ENCODE measurements at regions not wholly inside any gene's neighbourhood (a gene's known extent, or its start where the extent isn't known, plus 50 kb on each side); places are given as distances from the start of the nearest gene placed in this dataset.

DNA sequence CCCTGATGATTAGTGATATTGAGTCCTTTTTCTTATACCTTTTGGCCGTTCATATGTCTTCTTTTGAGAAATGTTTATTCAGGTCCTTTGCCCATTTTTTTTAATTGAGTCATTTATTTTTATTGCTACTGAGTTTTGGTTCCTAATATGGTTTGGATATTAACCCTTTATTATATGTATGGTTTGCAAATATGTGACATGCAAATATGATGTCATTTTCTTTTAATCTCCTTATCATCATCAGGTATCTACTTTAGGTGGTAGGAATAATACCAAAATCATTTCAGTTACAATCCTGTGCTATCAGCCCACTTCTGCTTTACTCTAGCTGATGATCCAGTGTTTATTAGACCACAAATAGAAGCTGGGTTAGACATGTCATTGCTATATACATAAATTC lies 102.3 kb upstream of the TRPC7 start:
- Histone ChIP-seq H3K4me1 (no peaks in the 10 kb centered on the region), H3K4me3 (ENCODE audit: low read depth, low read length) (no peak overlapping the region), H3K36me3 (ENCODE audit: control insufficient read depth, insufficient read depth, low read length) (no peaks in the 10 kb centered on the region), H3K9me3 (no peaks in the 10 kb centered on the region), H3K27me3 (replicated peaks; ENCODE audit: control insufficient read depth, insufficient read depth, low read length) (no peaks in the 10 kb centered on the region)
- DNase-seq: no peak
- no peak overlapping the region for H3K4me3 Mint-ChIP-seq (ENCODE audit: unreplicated experiment)
- ChIA-PET POLR2A (no interaction called here), CTCF (no interaction called here)
- peaks cover 18% of the 10 kb centered on the region for H3K27me3 Mint-ChIP-seq (ENCODE audit: insufficient read depth, unreplicated experiment)
- H3K4me1 Mint-ChIP-seq (ENCODE audit: low read depth, unreplicated experiment): no peaks in the 10 kb centered on the region
- H3K27ac Mint-ChIP-seq (ENCODE audit: unreplicated experiment): no peak overlapping the region
- TF ChIP-seq, protein P1, sequence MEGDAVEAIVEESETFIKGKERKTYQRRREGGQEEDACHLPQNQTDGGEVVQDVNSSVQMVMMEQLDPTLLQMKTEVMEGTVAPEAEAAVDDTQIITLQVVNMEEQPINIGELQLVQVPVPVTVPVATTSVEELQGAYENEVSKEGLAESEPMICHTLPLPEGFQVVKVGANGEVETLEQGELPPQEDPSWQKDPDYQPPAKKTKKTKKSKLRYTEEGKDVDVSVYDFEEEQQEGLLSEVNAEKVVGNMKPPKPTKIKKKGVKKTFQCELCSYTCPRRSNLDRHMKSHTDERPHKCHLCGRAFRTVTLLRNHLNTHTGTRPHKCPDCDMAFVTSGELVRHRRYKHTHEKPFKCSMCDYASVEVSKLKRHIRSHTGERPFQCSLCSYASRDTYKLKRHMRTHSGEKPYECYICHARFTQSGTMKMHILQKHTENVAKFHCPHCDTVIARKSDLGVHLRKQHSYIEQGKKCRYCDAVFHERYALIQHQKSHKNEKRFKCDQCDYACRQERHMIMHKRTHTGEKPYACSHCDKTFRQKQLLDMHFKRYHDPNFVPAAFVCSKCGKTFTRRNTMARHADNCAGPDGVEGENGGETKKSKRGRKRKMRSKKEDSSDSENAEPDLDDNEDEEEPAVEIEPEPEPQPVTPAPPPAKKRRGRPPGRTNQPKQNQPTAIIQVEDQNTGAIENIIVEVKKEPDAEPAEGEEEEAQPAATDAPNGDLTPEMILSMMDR (IDR thresholded peaks at IDR 0.05; ENCODE audit: insufficient read depth in 1 of 2, low read depth in 1 of 2, low read length in 1 of 2, severe bottlenecking in 1 of 2, unreplicated experiment in 1 of 2): no peak
- no TSS peak for BruUV-seq (replicated peaks)
- no peaks in the 10 kb centered on the region for H3K9me3 Mint-ChIP-seq (ENCODE audit: unreplicated experiment)
- intact Hi-C loops (cut with micrococcal nuclease; ENCODE audit: unreplicated experiment): no loop called here
- no peaks in the 10 kb centered on the region for H3K36me3 Mint-ChIP-seq (ENCODE audit: insufficient read depth, unreplicated experiment)

GRCh38 chr5:136466041-136466415 lies 100.7 kb upstream of the TRPC7 start:
- no TSS peak for BruUV-seq (replicated peaks)
- no peaks in the 10 kb centered on the region for H3K36me3 Mint-ChIP-seq (ENCODE audit: insufficient read depth, unreplicated experiment)
- intact Hi-C loops (cut with micrococcal nuclease; ENCODE audit: unreplicated experiment): no loop called here
- ChIA-PET POLR2A (no interaction called here), CTCF (no interaction called here)
- Histone ChIP-seq H3K36me3 (ENCODE audit: control insufficient read depth, insufficient read depth, low read length) (no peaks in the 10 kb centered on the region), H3K27me3 (replicated peaks; ENCODE audit: control insufficient read depth, insufficient read depth, low read length) (no peaks in the 10 kb centered on the region), H3K4me1 (no peaks in the 10 kb centered on the region), H3K4me3 (ENCODE audit: low read depth, low read length) (no peak overlapping the region), H3K9me3 (no peaks in the 10 kb centered on the region)
- no peaks in the 10 kb centered on the region for H3K9me3 Mint-ChIP-seq (ENCODE audit: unreplicated experiment)
- DNase-seq: no peak
- H3K27me3 Mint-ChIP-seq (ENCODE audit: insufficient read depth, unreplicated experiment): peaks cover 13% of the 10 kb centered on the region
- H3K4me3 Mint-ChIP-seq (ENCODE audit: unreplicated experiment): no peak overlapping the region
- no peak overlapping the region for H3K27ac Mint-ChIP-seq (ENCODE audit: unreplicated experiment)
- TF ChIP-seq, protein P1 (IDR thresholded peaks at IDR 0.05; ENCODE audit: insufficient read depth in 1 of 2, low read depth in 1 of 2, low read length in 1 of 2, severe bottlenecking in 1 of 2, unreplicated experiment in 1 of 2): no peak
- no peaks in the 10 kb centered on the region for H3K4me1 Mint-ChIP-seq (ENCODE audit: low read depth, unreplicated experiment)

- H3K36me3 ChIP-seq (ENCODE audit: control insufficient read depth, insufficient read depth, low read length): no peaks in the 10 kb centered on the region
- Mint-ChIP-seq H3K4me1 (ENCODE audit: low read depth, unreplicated experiment) (no peaks in the 10 kb centered on the region), H3K27ac (ENCODE audit: unreplicated experiment) (no peak overlapping the region), H3K27me3 (ENCODE audit: insufficient read depth, unreplicated experiment) (peaks cover 3% of the 10 kb centered on the region), H3K36me3 (ENCODE audit: insufficient read depth, unreplicated experiment) (no peaks in the 10 kb centered on the region), H3K9me3 (ENCODE audit: unreplicated experiment) (no peaks in the 10 kb centered on the region), H3K4me3 (ENCODE audit: unreplicated experiment) (no peak overlapping the region)
- H3K4me3 ChIP-seq (ENCODE audit: low read depth, low read length): no peak overlapping the region
- H3K9me3 ChIP-seq: no peaks in the 10 kb centered on the region
- BruUV-seq (replicated peaks): no TSS peak
- CTCF ChIA-PET: no interaction called here
- H3K27me3 ChIP-seq (replicated peaks; ENCODE audit: control insufficient read depth, insufficient read depth, low read length): no peaks in the 10 kb centered on the region
- intact Hi-C loops (cut with micrococcal nuclease; ENCODE audit: unreplicated experiment): no loop called here
- POLR2A ChIA-PET: interaction anchor here (0.6 kb wide), 1 partner anchor 518 kb away, joined by 3 read pairs; no protein-coding TSS in a partner anchor
- no peaks in the 10 kb centered on the region for H3K4me1 ChIP-seq
- no peak for DNase-seq
- TF ChIP-seq, protein P1 (IDR thresholded peaks at IDR 0.05; ENCODE audit: insufficient read depth in 1 of 2, low read depth in 1 of 2, low read length in 1 of 2, severe bottlenecking in 1 of 2, unreplicated experiment in 1 of 2): no peak
Measured at GRCh38 chr5:136458481-136458880, 93.1 kb upstream of the TRPC7 start.

All from Caco-2 (cell line).